Spleen (tissue), 11 donors: ENCODE measurements at regions not wholly inside any gene's neighbourhood (a gene's known extent, or its start where the extent isn't known, plus 50 kb on each side); places are given as distances from the start of the nearest gene placed in this dataset.

ENCODE experiments used
- DNase-seq: peaks from one replicate; pipeline ENCODE4 v3.0.0-alpha.2; 2020
- H3K27ac ChIP-seq, 8 donors: fragments of 200-600 bp; sonication (generic) in 7 of 8; 1 replicate in 4 of 8; 2 replicates in 4 of 8; pipeline versions ENCODE4 v1.5.0 to v1.8.0; 2016 to 2021; ENCODE audit warnings: inconsistent platforms in 4 of 8, mild to moderate bottlenecking in 4 of 8, moderate library complexity in 1 of 8
- H3K27me3 ChIP-seq, 7 donors: fragments of 200-600 bp; sonication (generic) in 6 of 7; replicated peaks in 1 of 7; 1 replicate in 4 of 7; 2 replicates in 3 of 7; pipeline versions ENCODE4 v1.5.0 to v1.8.0; 2016 to 2021; ENCODE audit warnings: inconsistent platforms in 3 of 7, mild to moderate bottlenecking in 1 of 7
- H3K36me3 ChIP-seq, 6 donors: fragments of 200-600 bp; sonication (generic) in 5 of 6; 1 replicate in 4 of 6; 2 replicates in 2 of 6; pipeline versions ENCODE4 v1.5.0 to v1.8.0; 2016 to 2021; ENCODE audit warnings: inconsistent platforms in 2 of 6
- H3K4me1 ChIP-seq, 6 donors: fragments of 200-600 bp; sonication (generic) in 5 of 6; 1 replicate in 3 of 6; 2 replicates in 3 of 6; pipeline versions ENCODE4 v1.5.0 to v1.8.0; 2016 to 2021; ENCODE audit warnings: inconsistent platforms in 3 of 6
- H3K4me3 ChIP-seq, 8 donors: fragments of 200-600 bp; sonication (generic) in 7 of 8; 1 replicate in 4 of 8; 2 replicates in 4 of 8; pipeline versions ENCODE4 v1.5.0 to v1.8.0; 2016 to 2021; ENCODE audit warnings: inconsistent platforms in 4 of 8, mild to moderate bottlenecking in 4 of 8, moderate library complexity in 2 of 8
- H3K9me3 ChIP-seq, 8 donors: fragments of 200-600 bp; sonication (generic) in 7 of 8; 1 replicate in 4 of 8; 2 replicates in 4 of 8; pipeline versions ENCODE4 v1.5.0 to v1.8.0; 2016 to 2021; ENCODE audit warnings: inconsistent platforms in 4 of 8
- CTCF ChIP-seq, 11 experiments: fragments of 200-600 bp in 7 of 11; fragments of 450-650 bp in 4 of 11; sonication (generic) in 4 of 11; IDR thresholded peaks in 8 of 11; conservative IDR thresholded peaks in 3 of 11; 1 replicate in 7 of 11; 2 replicates in 4 of 11; pipeline versions ENCODE4 v1.4.0 to v1.8.0; 2016 to 2021; ENCODE audit warnings: antibody characterized with exemption in 11 of 11, inconsistent platforms in 4 of 11, mild to moderate bottlenecking in 1 of 11
- POLR2A ChIP-seq, 3 donors: fragments of 450-650 bp; IDR thresholded peaks; one replicate each; pipeline ENCODE4 v1.5.1; 2017; ENCODE audit warnings: antibody characterized with exemption in 3 of 3, mild to moderate bottlenecking in 1 of 3
- POLR2AphosphoS5 ChIP-seq, 3 donors: sonication (generic); formaldehyde crosslinking; IDR thresholded peaks; one replicate each; pipeline ENCODE4 v1.5.1; 2017; ENCODE audit warnings: antibody characterized with exemption in 3 of 3
- WGBS, 5 donors: extraction: QIAGEN DNeasy Blood & Tissue Kit in 3 of 5; methylation state at CpG; one replicate each; pipeline versions ENCODE4 v1.1.5 to v1.1.7; 2013 to 2018; 5-methylcytosine and 5-hydroxymethylcytosine counted together
- intact Hi-C: fragments of 100-400 bp; cut with DNase I; formaldehyde crosslinking; loops from one replicate; pipeline ENCODE4 v1.15.0; 2023; ENCODE audit warnings: low total_unique reads
- donor health status: healthy with polysubstance abuse.
- donor health status: DM: no; HTN: no; CAD: no; lungs with moderate emphysema.
- donor health status: DM: no; HTN: no; CAD: no.
- donor health status: Bipolar disorder and iron deficiency.
- donor health status: healthy.
- donor health status: DM: no; HTN: no; CAD: no.
- donor health status: DM: yes; HTN: yes; CAD: no.

GRCh38 chr5:153157156-153157555, 333.3 kb upstream of the GRIA1 start:
- no peak for DNase-seq
- H3K27ac ChIP-seq, result no peak overlapping the region
- TF ChIP-seq POLR2AphosphoS5 (IDR thresholded peaks at IDR 0.05) (no peak), CTCF (IDR thresholded peaks at IDR 0.05 in 8 of 11, conservative IDR thresholded peaks at IDR 0.05 in 3 of 11) (no peak), POLR2A (IDR thresholded peaks at IDR 0.05) (no peak)
- intact Hi-C loops, result no loop called here
- no peaks in the 10 kb centered on the region for H3K27me3 ChIP-seq
- no peak overlapping the region for H3K4me3 ChIP-seq
- WGBS, 5 donors, result 24 to 62% (median 28%) methylated on average over 1 of the region's 1 CpG
- H3K9me3 ChIP-seq, result no peaks in the 10 kb centered on the region
- H3K36me3 ChIP-seq, result no peaks in the 10 kb centered on the region
- no peaks in the 10 kb centered on the region for H3K4me1 ChIP-seq

GRCh38 chr5:153158608-153159007, 331.9 kb upstream of the GRIA1 start:
- Histone ChIP-seq H3K27me3 (no peaks in the 10 kb centered on the region), H3K4me3 (no peak overlapping the region), H3K36me3 (no peaks in the 10 kb centered on the region), H3K9me3 (no peaks in the 10 kb centered on the region), H3K27ac (no peak overlapping the region), H3K4me1 (no peaks in the 10 kb centered on the region)
- WGBS, 5 donors, result 22 to 50% (median 35%) methylated on average over 1 of the region's 1 CpG
- intact Hi-C loops, result no loop called here
- no peak for TF ChIP-seq POLR2AphosphoS5 (IDR thresholded peaks at IDR 0.05)
- no peak for TF ChIP-seq CTCF (IDR thresholded peaks at IDR 0.05 in 8 of 11, conservative IDR thresholded peaks at IDR 0.05 in 3 of 11)
- TF ChIP-seq POLR2A (IDR thresholded peaks at IDR 0.05), result no peak
- no peak for DNase-seq

GRCh38 chr5:153159616-153160015, 330.9 kb upstream of the GRIA1 start:
- TF ChIP-seq CTCF (IDR thresholded peaks at IDR 0.05 in 8 of 11, conservative IDR thresholded peaks at IDR 0.05 in 3 of 11), result no peak
- no peak for TF ChIP-seq POLR2AphosphoS5 (IDR thresholded peaks at IDR 0.05)
- no peak for TF ChIP-seq POLR2A (IDR thresholded peaks at IDR 0.05)

GRCh38 chr5:153168241-153168640, 322.2 kb upstream of the GRIA1 start:
- Histone ChIP-seq H3K4me3 (no peak overlapping the region), H3K36me3 (no peaks in the 10 kb centered on the region), H3K27me3 (no peaks in the 10 kb centered on the region), H3K9me3 (no peaks in the 10 kb centered on the region), H3K27ac (no peak overlapping the region), H3K4me1 (no peaks in the 10 kb centered on the region)
- no peak for TF ChIP-seq POLR2A (IDR thresholded peaks at IDR 0.05)
- TF ChIP-seq CTCF (IDR thresholded peaks at IDR 0.05 in 8 of 11, conservative IDR thresholded peaks at IDR 0.05 in 3 of 11), result no peak
- no peak for TF ChIP-seq POLR2AphosphoS5 (IDR thresholded peaks at IDR 0.05)
- DNase-seq, result no peak
- 83 to 95% (median 91%) methylated on average over 1 of the region's 1 CpG for WGBS, 5 donors
- intact Hi-C loops, result no loop called here

More at GRCh38 chr5:153159616-153160015, 330.9 kb upstream of the GRIA1 start:
- Histone ChIP-seq H3K36me3 (no peaks in the 10 kb centered on the region), H3K4me3 (no peak overlapping the region), H3K9me3 (no peaks in the 10 kb centered on the region), H3K27me3 (no peaks in the 10 kb centered on the region), H3K27ac (no peak overlapping the region), H3K4me1 (no peaks in the 10 kb centered on the region)
- DNase-seq, result no peak
- intact Hi-C loops, result no loop called here
- 39 to 64% (median 45%) methylated on average over 3 of the region's 3 CpGs for WGBS, 5 donors
